HFF-Myc (cell line): ENCODE measurements at regions not wholly inside any gene's neighbourhood (a gene's known extent, or its start where the extent isn't known, plus 50 kb on each side); places are given as distances from the start of the nearest gene placed in this dataset.
"Not testable (repeated sequence)": the region's sequence is repeated elsewhere in the genome, so short reads cannot be mapped to it uniquely, and the experiment has no call there.

Source experiments
- DNase-seq: peaks from one replicate; pipeline ENCODE4 v3.0.0-alpha.2; 2011; ENCODE audit warnings: low read depth; ENCODE audit errors: extremely low read depth
- H3K4me3 ChIP-seq: replicated peaks from 2 replicates; pipeline ENCODE4 v1.5.1; 2011; ENCODE audit warnings: low read depth, mild to moderate bottlenecking, control low read depth, low read length
- CTCF ChIP-seq: IDR thresholded peaks from 2 replicates; pipeline ENCODE4 v1.5.1; 2012; ENCODE audit warnings: mild to moderate bottlenecking, low read depth, low read length, control low read depth; ENCODE audit errors: missing control alignments

- DNase-seq, result no peak
- TF ChIP-seq CTCF, result no peak
- H3K4me3 ChIP-seq, result no peak overlapping the region
Observed at GRCh38 chr1:238450976-238451375, 560.3 kb upstream of the ZP4 start.

DNA sequence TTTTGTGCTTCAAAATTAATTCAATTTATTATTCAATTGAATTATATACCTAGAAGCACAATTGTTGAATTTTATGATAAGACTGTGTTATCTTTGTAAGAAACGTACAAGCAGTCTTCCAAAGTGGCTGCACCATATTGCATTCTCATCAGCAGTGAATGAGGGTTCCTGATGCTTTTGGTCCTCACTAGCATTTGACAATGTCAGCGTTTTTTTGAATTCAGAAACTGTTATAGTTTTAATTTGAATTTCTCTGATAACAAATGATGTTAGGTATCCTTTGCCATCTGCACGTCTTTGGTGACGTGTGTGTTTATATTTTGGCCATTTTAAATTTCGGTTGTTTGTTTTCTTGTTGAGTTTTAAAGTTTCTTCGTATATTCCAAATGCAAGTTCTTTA, 553.0 kb upstream of the ZP4 start:
- no peak overlapping the region for H3K4me3 ChIP-seq
- DNase-seq, result no peak
- no peak for TF ChIP-seq CTCF

GRCh38 chr1:238439511-238439910, 548.8 kb upstream of the ZP4 start:
- DNase-seq, result no peak
- H3K4me3 ChIP-seq, result no peak overlapping the region
- no peak for TF ChIP-seq CTCF

- TF ChIP-seq CTCF, result no peak
- no peak overlapping the region for H3K4me3 ChIP-seq
- DNase-seq, result no peak
Observed at GRCh38 chr1:238438311-238439270, 547.9 kb upstream of the ZP4 start.

DNA sequence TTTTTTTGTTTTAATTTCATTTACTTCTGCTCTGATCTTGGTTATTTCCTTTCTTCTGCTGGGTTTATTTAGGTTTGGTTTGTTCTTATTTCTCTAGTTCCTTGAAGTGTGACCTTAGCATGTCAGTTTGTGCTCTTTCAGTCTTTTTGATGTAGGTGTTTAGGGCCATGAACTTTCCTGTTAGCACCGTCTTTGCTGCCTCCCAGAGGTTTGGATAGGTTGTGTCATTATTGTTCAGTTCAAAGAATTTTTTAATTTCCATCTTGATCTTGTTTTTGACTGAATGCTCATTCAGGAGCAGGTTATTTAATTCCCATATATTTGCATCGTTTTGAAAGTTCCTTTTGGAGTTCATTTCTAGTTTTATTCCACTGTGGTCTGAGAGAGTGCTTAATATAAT, 539.0 kb upstream of the ZP4 start:
- H3K4me3 ChIP-seq, DNase-seq: not testable (repeated sequence)

GRCh38 chr1:238419209-238419608, 528.5 kb upstream of the ZP4 start:
- TF ChIP-seq CTCF, result no peak
- H3K4me3 ChIP-seq, result no peak overlapping the region
- DNase-seq, result no peak

DNA sequence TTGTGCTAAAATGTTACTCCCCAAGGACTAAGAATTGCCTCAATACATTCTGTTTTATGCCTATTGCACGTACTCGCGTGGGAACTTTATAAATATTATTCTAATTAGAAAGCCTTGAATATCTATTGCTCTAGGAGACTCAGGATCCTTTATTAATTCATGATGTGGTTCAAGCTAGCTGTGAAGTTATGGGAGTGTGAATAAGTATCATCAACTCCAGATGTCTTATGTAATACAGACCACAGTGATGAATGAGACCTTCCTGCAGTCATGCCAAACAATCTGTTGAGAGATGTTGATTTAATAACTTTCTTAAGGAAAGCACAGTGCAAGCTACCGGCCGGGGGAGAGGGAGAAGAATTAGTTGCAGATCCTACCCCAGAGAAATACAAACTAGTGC, 519.2 kb upstream of the ZP4 start:
- TF ChIP-seq CTCF, result no peak
- DNase-seq, result no peak
- H3K4me3 ChIP-seq, result no peak overlapping the region
